HG02678 (cell line): ENCODE measurements at regions not wholly inside any gene's neighbourhood (a gene's known extent, or its start where the extent isn't known, plus 50 kb on each side); places are given as distances from the start of the nearest gene placed in this dataset.

ENCODE experiments used
- ATAC-seq: cut with Tn5 transposase; IDR thresholded peaks from one replicate; pipeline ENCODE4 v1.9.1; 2021; ENCODE audit warnings: mild to moderate bottlenecking, moderate library complexity; ENCODE audit not compliant: unreplicated experiment

- no peak for ATAC-seq
Observed at GRCh38 chr16:73213732-73214455, 166.0 kb upstream of the ZFHX3 start.

DNA sequence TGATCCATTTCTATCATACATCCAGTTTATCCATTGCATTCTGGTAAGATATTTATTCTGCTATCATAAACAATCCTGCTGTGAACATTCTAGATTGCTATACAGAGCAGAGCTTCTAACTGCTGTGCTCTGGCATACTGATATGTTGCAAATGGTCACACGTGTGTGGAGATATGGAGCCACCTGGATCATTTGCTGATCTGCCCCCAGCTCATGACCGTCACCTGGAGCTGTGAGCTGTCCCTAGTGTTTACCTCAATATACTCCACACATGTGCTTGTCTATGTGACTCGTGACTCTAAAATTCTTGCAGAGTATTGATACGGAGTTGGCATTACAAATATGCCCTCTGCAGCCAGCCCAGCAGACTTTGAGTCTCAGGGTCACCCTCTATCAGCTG, 164.5 kb upstream of the ZFHX3 start:
- no peak for ATAC-seq

- no peak for ATAC-seq
Observed at GRCh38 chr16:73210686-73211085, 162.8 kb upstream of the ZFHX3 start.

DNA sequence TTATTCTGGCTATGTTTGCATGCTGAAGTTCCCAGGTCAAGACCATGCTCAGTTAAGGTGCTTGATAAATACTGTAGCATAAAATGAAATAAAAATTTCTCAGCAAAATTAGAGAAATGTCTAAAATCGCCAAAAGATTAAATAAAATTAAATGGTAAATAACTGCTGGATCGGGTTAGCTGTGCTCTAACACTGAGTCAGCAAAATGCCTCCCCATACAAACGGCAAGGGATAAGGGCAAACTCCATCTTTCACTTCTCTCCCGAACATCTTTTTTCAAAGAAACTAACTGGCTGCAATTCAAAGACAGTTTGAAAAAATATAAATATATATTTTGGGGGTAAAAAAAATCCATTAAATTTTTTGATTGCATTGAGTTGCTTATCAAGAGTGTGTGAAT, 162.2 kb upstream of the ZFHX3 start:
- ATAC-seq, result no peak

- no peak for ATAC-seq
Observed at GRCh38 chr16:73209190-73209589, 161.3 kb upstream of the ZFHX3 start.

DNA sequence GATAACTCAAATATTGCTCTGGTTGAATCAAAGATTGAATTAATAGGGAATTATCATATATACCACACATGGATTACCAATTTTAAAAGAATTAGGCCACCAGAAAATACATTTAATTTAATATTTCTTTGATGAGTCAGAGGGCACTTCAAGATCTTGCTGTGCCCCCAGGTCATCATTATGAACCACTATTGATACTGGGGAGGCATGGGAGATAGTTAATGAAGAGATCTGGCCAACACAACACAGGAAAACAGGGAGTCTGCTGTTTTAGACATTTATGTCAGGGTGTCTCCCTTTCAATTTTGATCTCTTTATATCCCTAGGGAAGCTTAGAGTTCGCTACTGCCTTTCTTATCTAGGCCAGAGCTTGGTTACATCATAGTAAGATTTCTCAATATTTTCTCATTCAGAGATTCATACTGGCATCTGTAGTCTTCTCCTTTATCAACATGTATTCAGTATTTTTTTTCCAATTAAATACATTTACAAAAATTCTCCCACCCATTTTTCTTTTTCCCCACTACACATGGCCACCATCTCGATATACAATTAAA, 158.3 kb upstream of the ZFHX3 start:
- ATAC-seq, result no peak

DNA sequence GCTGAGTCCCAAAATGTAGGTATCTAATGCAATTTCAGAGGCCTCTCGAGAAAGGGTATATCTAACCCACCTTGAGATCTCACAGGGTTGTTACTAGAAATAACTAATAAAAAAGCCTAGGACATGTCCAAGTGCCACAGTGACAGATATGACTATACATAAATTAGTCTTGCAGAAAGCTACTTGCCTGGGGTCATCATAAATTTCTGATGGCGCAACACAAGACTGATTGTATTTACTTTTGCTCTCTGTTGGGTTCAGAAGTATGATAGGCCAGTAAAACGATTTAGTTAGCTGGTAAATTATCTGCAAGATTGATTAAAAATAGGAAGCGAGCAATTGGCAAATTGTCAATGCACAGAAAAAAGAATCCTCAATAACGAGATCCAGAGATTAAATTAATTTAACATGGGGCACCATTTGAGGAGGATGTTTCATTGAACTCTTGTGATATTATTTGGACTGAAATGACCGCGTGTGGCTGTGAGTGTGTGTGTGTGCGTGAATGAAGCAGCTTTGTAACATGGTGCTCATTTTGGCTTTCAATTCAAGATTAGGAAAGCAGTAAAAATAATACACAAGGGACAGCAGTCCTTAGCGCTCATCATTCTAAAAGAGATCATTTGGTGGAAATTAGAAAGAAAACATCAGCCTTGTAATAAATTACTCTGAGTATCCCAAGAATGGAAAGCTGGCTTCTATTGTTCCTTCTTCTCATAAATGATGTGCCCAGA, 157.4 kb upstream of the ZFHX3 start:
- no peak for ATAC-seq

DNA sequence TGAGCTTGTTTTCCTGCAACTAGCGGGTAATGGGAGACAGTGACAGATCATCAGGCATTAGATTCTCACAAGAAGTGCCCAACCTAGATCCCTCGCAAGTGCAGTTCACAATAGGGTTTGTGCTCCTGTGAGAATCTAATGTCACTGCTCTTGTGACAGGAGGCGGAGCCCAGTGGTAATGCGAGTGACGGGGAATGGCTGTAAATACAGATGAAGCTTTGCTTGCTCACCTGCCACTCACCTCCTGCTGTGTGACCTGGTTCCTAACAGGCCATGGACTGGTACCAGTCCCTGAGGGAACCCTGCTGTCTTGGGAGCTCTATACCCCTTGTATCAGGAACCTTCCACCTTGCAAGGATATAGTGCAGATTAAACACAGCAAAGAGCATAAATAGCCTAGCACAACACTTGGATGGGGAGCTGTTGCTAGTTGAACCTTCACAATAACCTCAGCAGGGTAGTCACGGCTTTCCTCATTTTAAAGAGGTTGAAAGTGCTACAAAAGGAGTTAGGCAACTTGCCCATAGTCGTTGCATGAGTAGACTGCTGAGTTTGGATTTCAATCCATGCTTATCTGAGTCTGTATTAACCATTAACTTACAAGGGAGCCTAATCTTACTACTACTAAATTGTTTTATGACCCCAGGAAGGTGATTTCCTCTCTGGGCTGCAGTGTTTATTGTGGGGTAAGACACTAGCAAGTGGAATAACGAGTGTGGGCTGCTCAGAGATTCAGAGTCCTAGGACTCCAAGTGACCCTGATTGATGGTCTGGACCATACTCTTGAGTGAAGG, 156.6 kb upstream of the ZFHX3 start:
- no peak for ATAC-seq

DNA sequence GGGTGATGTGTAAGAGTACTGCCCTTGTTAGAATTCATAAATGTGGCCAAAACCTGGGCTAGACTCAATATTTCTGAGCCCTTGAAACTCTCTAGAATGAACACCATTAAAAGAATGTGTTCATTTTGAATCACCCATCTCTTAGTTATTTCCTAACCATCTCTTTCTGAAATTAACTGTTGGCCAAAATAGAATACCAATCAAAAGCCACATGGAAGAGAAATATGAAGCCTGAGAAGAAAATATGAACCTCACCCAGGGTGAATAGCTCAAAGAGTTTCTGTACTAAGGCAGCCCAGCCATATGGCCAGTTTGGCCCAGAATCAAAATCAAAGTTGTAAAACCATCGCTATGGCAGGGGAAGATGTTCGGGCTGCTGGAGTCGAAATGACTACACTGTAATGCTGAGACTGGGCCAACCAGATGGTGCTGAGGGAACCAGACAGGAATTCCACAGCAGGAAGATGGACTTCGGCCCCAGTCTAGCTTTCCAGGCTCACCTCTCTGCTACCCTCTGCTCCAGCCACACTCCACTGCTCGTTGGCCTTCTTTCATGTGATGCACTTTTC, 154.3 kb upstream of the ZFHX3 start:
- no peak for ATAC-seq

- no peak for ATAC-seq
Observed at GRCh38 chr16:73199214-73199613, 151.3 kb upstream of the ZFHX3 start.

- ATAC-seq, result no peak
Observed at GRCh38 chr16:73198481-73198880, 150.6 kb upstream of the ZFHX3 start.

DNA sequence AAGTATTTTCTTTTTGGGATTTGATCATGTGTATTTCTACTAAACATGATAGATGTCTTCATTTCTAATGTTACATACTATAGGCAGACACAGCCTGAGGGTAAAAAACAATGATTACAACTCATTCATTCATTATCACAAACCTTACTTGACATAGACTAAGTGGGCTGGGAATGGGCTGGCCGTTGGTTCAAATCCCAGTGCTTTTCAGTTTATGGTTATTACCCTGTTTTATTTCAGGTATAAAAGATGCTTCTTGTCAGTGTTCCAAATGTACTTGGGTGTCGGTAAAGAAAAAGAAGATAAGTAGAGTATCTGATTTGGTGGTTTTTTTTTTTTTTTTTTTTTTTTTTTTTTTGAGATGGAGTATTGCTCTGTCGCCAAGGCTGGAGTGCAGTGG, 149.7 kb upstream of the ZFHX3 start:
- no peak for ATAC-seq

GRCh38 chr16:73196670-73197069, 148.7 kb upstream of the ZFHX3 start:
- ATAC-seq, result peak; percentile 84

DNA sequence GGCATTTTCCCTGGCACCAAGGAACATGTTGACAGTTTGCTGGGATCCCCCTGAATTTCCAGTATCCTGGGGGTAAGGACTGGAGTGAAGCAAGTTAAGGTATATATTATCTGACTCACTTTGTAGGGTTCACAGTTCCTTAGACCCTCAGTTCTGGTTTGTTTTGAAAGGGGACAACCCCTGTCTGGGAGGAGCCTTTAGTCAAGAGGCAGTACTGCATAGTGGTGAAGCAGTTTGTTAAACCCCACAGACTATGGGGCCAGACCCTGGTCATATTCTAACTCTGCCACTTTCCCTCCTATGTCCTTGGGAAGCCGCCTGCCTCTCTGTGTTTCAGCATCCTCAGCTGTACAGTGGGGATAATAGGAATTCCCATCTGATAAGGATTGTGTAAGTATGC, 145.5 kb upstream of the ZFHX3 start:
- ATAC-seq, result no peak

DNA sequence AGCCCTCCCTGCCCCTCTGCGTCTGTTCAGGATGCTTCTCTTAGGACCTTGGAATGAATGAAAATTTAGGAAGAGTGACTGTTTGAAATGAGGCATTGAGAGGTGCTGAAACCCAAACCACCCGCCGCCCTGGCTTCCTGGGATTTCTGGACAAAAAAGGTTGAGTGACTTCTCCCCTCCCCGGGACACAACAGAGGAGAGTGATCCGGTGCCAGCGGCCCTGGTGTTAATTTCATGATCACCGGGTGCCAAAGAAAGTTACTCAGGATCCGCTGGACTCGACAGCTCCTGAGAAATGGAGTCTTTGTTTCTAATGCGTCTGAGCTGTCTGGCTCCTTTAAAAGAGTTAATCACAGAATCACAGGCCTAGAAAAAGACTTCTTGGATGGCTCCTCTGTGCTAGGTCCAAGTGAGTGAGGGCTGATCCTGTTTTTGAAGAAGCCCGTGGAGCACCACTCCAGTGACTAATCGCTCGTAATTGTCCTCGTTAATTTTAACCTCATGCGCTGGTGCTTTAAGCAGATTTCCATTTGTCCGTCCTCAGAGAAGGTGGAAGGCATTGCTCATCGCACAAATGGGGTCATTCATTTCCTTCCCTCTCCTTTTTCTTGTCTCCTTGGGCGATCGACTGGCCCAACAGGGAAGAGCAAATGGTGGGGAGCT, 144.4 kb upstream of the ZFHX3 start:
- ATAC-seq, result no peak

- no peak for ATAC-seq
Observed at GRCh38 chr16:73191660-73192046, 143.7 kb upstream of the ZFHX3 start.

DNA sequence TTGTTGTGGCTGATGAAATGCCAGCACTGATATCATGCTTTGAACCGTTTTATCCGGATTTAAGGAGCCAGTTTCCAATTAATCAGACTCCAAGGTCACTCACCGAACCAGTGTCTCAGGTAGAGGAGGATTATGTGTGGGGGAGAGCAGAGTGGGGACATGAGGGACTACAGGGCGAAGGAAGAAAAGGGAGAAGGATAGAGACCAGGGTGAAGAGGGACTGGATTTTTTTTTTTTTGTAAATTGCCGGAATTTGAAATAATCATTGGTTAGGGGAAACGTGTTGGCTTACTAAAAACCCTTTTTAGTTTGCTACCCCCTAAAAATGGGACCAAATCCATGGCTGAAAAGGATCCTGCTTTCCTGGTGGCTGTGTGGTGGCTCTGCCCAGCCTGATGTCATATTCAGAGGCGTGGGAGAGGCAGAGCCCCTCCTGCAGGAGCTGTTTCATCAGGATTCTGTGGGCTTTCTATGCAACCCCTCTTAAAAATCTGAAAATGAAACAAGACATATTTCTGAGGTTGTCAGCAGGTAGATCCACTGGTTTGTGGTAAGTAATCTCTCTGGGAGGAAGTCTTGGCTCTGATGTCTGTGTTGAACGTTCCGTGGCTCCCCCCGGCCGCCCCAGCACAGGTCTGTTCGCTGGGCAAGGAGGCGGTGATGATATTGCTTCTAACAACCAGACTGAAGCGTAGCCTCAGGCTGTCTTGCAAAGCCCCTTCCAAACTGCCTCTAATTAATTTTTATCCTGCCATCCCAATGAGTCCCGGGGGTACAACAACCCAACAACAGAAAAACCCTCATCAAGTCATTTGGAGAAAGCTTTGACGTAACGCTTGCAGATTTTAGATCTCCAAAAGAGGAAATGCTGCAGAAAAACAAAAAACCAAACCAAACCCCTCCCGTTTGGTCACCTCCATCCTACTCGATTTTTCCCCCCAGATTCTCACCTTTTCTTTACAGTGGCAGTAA, 143.0 kb upstream of the ZFHX3 start:
- no peak for ATAC-seq

DNA sequence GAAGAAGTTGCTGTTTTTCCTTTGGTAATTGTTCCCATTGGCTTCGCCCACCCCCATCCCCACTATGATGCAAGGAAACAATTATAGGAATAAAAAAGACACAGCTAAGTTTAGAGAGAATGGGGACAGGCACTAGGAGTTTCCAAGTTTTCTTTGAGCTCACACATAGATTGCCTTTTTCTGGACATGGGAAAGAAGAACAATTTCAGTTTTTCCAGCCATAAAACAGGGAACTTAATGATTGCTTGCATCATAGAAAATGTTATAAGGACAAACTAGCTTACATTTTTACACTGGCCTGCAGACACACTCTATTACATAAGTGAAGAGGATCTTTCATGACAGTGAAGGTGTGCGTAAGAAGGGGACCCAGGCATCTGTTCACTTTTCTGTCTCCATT, 142.3 kb upstream of the ZFHX3 start:
- ATAC-seq, result no peak

GRCh38 chr16:73189136-73189535, 141.2 kb upstream of the ZFHX3 start:
- ATAC-seq, result no peak
